SK-N-MC (cell line): ENCODE measurements at regions not wholly inside any gene's neighbourhood (a gene's known extent, or its start where the extent isn't known, plus 50 kb on each side); places are given as distances from the start of the nearest gene placed in this dataset.

ENCODE experiments used
- DNase-seq: peaks from one replicate; pipeline ENCODE4 v3.0.0-alpha.2; 2011; ENCODE audit warnings: low read depth, low spot score
- H3K27ac ChIP-seq: fragments of 200-600 bp; sonication (generic); 2 replicates; pipeline ENCODE4 v1.5.1; 2016; ENCODE audit warnings: mixed run types
- H3K36me3 ChIP-seq: fragments of 200-600 bp; sonication (generic); 2 replicates; pipeline ENCODE4 v1.6.1; 2017; ENCODE audit warnings: antibody characterized with exemption, low read length, mixed read lengths; ENCODE audit not compliant: insufficient read depth
- H3K4me3 ChIP-seq: fragments of 200-600 bp; sonication (generic); 2 replicates; pipeline ENCODE4 v1.5.1; 2016
- H3K9ac ChIP-seq: fragments of 200-600 bp; sonication (generic); 2 replicates; pipeline ENCODE4 v1.8.0; 2017; ENCODE audit warnings: mixed run types, mixed read lengths; ENCODE audit not compliant: insufficient read length
- H3K9me3 ChIP-seq: fragments of 200-600 bp; sonication (generic); 2 replicates; pipeline ENCODE4 v1.6.1; 2017; ENCODE audit warnings: low read depth, mild to moderate bottlenecking, antibody characterized with exemption, low read length, moderate library complexity, mixed read lengths
- EZH2 ChIP-seq: fragments of 200-600 bp; sonication (generic); IDR thresholded peaks from one replicate; pipeline ENCODE4 v1.6.1; 2017; ENCODE audit warnings: antibody characterized with exemption
- FOXP2 ChIP-seq: optimal IDR thresholded peaks from 2 replicates; pipeline ENCODE3; 2011; ENCODE audit warnings: mild to moderate bottlenecking, moderate library complexity; ENCODE audit not compliant: insufficient read depth; ENCODE audit errors: extremely low read length, control extremely low read depth
- POLR2AphosphoS5 ChIP-seq: IDR thresholded peaks from 2 replicates; pipeline ENCODE4 v1.6.1; 2012; ENCODE audit warnings: mild to moderate bottlenecking, low read depth, low read length, borderline replicate concordance

- Histone ChIP-seq H3K4me3 (no peak overlapping the region), H3K36me3 (no peaks in the 10 kb centered on the region), H3K9me3 (no peaks in the 10 kb centered on the region), H3K9ac (no peak overlapping the region), H3K27ac (no peak overlapping the region)
- DNase-seq, result no peak
- TF ChIP-seq POLR2AphosphoS5 (no peak), EZH2 (no peak), FOXP2 (no peak)
Measured at GRCh38 chr6:94446120-94446519, 1026.8 kb upstream of the EPHA7 start.

GRCh38 chr6:94443701-94444100 lies 1024.3 kb upstream of the EPHA7 start:
- no peak overlapping the region for H3K9ac ChIP-seq
- no peak overlapping the region for H3K4me3 ChIP-seq
- no peak for DNase-seq
- TF ChIP-seq EZH2, result no peak
- TF ChIP-seq POLR2AphosphoS5, result no peak
- TF ChIP-seq FOXP2, result no peak
- H3K9me3 ChIP-seq, result no peaks in the 10 kb centered on the region
- no peak overlapping the region for H3K27ac ChIP-seq
- no peaks in the 10 kb centered on the region for H3K36me3 ChIP-seq

- H3K36me3 ChIP-seq, result peaks cover 21% of the 10 kb centered on the region
- H3K9ac ChIP-seq, result no peak overlapping the region
- peak overlapping the region; percentile 95 for H3K27ac ChIP-seq
- H3K9me3 ChIP-seq, result peaks cover 8% of the 10 kb centered on the region; the same call in 1 of the 2 replicates
- no peak overlapping the region for H3K4me3 ChIP-seq
- DNase-seq, result peak; percentile 74
- TF ChIP-seq EZH2, result no peak
- TF ChIP-seq POLR2AphosphoS5, result peak; percentile 60; the same call in 1 of the 2 replicates
Measured at GRCh38 chr6:94424692-94425091, 1005.3 kb upstream of the EPHA7 start.

- TF ChIP-seq FOXP2 (no peak), POLR2AphosphoS5 (no peak), EZH2 (no peak)
- H3K9ac ChIP-seq, result no peak overlapping the region
- no peaks in the 10 kb centered on the region; the same call in 1 of the 2 replicates for H3K9me3 ChIP-seq
- no peak overlapping the region for H3K27ac ChIP-seq
- DNase-seq, result no peak
- no peak overlapping the region for H3K4me3 ChIP-seq
- no peaks in the 10 kb centered on the region for H3K36me3 ChIP-seq
Measured at GRCh38 chr6:94417363-94417762, 998.0 kb upstream of the EPHA7 start.

GRCh38 chr6:94414041-94414440 lies 994.7 kb upstream of the EPHA7 start:
- no peak for DNase-seq
- H3K36me3 ChIP-seq, result no peaks in the 10 kb centered on the region
- TF ChIP-seq POLR2AphosphoS5 (no peak), EZH2 (no peak), FOXP2 (no peak)
- H3K4me3 ChIP-seq, result no peak overlapping the region
- no peak overlapping the region for H3K27ac ChIP-seq
- H3K9ac ChIP-seq, result no peak overlapping the region
- no peaks in the 10 kb centered on the region for H3K9me3 ChIP-seq

GRCh38 chr6:94401311-94401710 lies 982.0 kb upstream of the EPHA7 start:
- no peak for DNase-seq
- no peak overlapping the region for H3K27ac ChIP-seq

GRCh38 chr6:94394822-94395221 lies 975.5 kb upstream of the EPHA7 start:
- no peak for DNase-seq
- no peak overlapping the region for H3K4me3 ChIP-seq
- no peaks in the 10 kb centered on the region for H3K9me3 ChIP-seq
- no peak overlapping the region for H3K9ac ChIP-seq
- no peak overlapping the region for H3K27ac ChIP-seq
- H3K36me3 ChIP-seq, result no peaks in the 10 kb centered on the region
- TF ChIP-seq FOXP2 (no peak), POLR2AphosphoS5 (no peak), EZH2 (no peak)

More at GRCh38 chr6:94401311-94401710, 982.0 kb upstream of the EPHA7 start:
- H3K4me3 ChIP-seq, result no peak overlapping the region
- H3K9ac ChIP-seq, result no peak overlapping the region
- H3K36me3 ChIP-seq, result no peaks in the 10 kb centered on the region
- H3K9me3 ChIP-seq, result no peaks in the 10 kb centered on the region
- no peak for TF ChIP-seq POLR2AphosphoS5
- no peak for TF ChIP-seq EZH2
- no peak for TF ChIP-seq FOXP2

- H3K36me3 ChIP-seq, result no peaks in the 10 kb centered on the region
- H3K9me3 ChIP-seq, result no peaks in the 10 kb centered on the region
- no peak for DNase-seq
- no peak for TF ChIP-seq POLR2AphosphoS5
- no peak for TF ChIP-seq FOXP2
- no peak for TF ChIP-seq EZH2
- no peak overlapping the region for H3K9ac ChIP-seq
- H3K4me3 ChIP-seq, result no peak overlapping the region
- H3K27ac ChIP-seq, result no peak overlapping the region
Measured at GRCh38 chr6:94389218-94389617, 969.9 kb upstream of the EPHA7 start.

GRCh38 chr6:94377835-94378234 lies 958.5 kb upstream of the EPHA7 start:
- Histone ChIP-seq H3K9ac (no peak overlapping the region), H3K36me3 (no peaks in the 10 kb centered on the region), H3K27ac (no peak overlapping the region), H3K9me3 (no peaks in the 10 kb centered on the region), H3K4me3 (no peak overlapping the region)
- no peak for DNase-seq
- no peak for TF ChIP-seq FOXP2
- TF ChIP-seq POLR2AphosphoS5, result no peak
- no peak for TF ChIP-seq EZH2
